Fibroblast of the aortic adventitia (primary cell): ENCODE measurements at regions not wholly inside any gene's neighbourhood (a gene's known extent, or its start where the extent isn't known, plus 50 kb on each side); places are given as distances from the start of the nearest gene placed in this dataset.

Experiments
- DNase-seq: peaks from one replicate; pipeline ENCODE4 v3.0.0-alpha.2; 2010; ENCODE audit warnings: low read depth
- H3K4me3 ChIP-seq: 2 replicates; pipeline ENCODE4 v1.5.1; 2011; ENCODE audit warnings: low read depth, mild to moderate bottlenecking, control low read depth, low read length, moderate library complexity
- CTCF ChIP-seq: IDR thresholded peaks from 2 replicates; pipeline ENCODE4 v1.5.1; 2011; ENCODE audit warnings: mild to moderate bottlenecking, low read length, control low read depth, inconsistent platforms; ENCODE audit not compliant: insufficient read depth

DNA sequence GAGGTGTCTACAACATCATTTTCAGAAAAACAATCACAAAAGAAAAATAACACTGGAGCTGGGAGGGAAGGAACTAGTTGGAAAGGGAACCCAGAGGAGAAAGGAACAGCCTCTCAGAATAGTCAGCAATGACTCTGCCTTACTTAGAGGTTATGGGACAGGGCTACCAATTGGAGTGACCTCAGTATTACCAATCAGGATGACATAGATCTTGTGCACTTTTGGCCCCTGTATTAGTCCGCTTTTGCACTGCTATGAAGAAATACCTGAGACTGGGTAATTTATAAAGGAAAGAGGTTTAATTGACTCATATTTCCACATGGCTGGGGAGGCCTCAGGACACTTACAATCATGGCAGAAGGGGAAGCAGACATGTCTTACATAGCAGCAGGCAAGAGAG, 99.7 kb upstream of the SDK1 start:
- no peak overlapping the region for H3K4me3 ChIP-seq
- TF ChIP-seq CTCF: no peak
- DNase-seq: no peak

- no peak for DNase-seq
- no peak for TF ChIP-seq CTCF
Measured at GRCh38 chr7:3201937-3202710, 98.9 kb upstream of the SDK1 start.

DNA sequence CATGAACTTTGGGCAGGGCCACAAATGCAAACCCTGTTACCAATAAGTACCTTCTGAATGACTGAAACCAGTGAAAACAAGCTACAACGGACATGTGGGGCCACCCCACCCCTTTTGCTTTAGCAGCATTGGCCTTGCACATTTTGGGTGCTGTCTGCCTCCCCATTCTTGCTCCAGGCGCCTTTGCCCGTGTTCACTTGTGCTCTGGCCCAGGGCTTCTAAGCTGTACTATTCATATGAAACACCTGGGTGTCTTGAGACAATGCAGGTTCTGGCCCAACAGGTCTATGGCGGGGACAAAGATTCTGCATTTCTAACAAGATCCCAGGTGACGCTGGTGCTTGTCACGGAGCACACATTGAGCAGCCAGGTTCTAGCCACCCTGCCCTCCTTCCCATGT, 96.5 kb upstream of the SDK1 start:
- no peak for TF ChIP-seq CTCF
- DNase-seq: no peak

More at GRCh38 chr7:3201937-3202710, 98.9 kb upstream of the SDK1 start:
- H3K4me3 ChIP-seq: no peak overlapping the region

GRCh38 chr7:3206101-3206500, 95.0 kb upstream of the SDK1 start:
- TF ChIP-seq CTCF: no peak
- H3K4me3 ChIP-seq: no peak overlapping the region
- DNase-seq: no peak

More for the DNA sequence above, 96.5 kb upstream of the SDK1 start:
- H3K4me3 ChIP-seq: no peak overlapping the region

- no peak for DNase-seq
- H3K4me3 ChIP-seq: no peak overlapping the region
- no peak for TF ChIP-seq CTCF
Measured at GRCh38 chr7:3206771-3207191, 94.3 kb upstream of the SDK1 start.

- DNase-seq: no peak
Measured at GRCh38 chr7:3207387-3207902, 93.6 kb upstream of the SDK1 start.

More at GRCh38 chr7:3207387-3207902, 93.6 kb upstream of the SDK1 start:
- H3K4me3 ChIP-seq: no peak overlapping the region
- no peak for TF ChIP-seq CTCF
